ENCODE measurements at regions not wholly inside any gene's neighbourhood (a gene's known extent, or its start where the extent isn't known, plus 50 kb on each side); places are given as distances from the start of the nearest gene placed in this dataset.

DNA sequence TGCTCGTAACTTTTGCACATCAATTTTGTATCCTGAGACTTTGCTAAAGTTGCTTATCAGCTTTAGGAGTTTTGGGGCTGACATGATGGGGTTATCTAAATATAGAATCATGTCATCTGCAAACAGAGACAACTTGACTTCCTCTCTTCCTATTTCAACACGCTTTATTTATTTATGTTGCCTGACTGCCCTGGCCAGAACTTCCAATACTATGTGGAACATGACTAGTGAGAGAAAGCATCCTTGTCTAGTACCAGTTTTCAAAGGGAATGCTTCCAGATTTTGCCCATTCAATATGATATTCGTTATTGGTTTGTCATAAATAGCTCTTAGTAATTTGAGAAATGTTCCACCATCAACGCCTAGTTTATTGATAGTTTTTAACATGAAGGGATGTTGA lies 65.4 kb upstream of the CDH12 start:
- Histone ChIP-seq H4K20me1 (ENCODE audit: control insufficient read depth, insufficient read depth, insufficient read length) (no peaks in the 10 kb centered on the region), H2AK5ac (ENCODE audit: insufficient read length, low read length) (no peak overlapping the region), H3K4me2 (ENCODE audit: insufficient read depth, insufficient read length, low read length) (no peak overlapping the region), H4K8ac (replicated peaks; ENCODE audit: insufficient read length, low read depth, low read length) (no peak overlapping the region), H3K79me1 (ENCODE audit: insufficient read depth, low read depth, low read length, poor library complexity, severe bottlenecking) (no peaks in the 10 kb centered on the region), H2BK15ac (ENCODE audit: low read depth, low read length) (no peak overlapping the region), H3K27ac (ENCODE audit: insufficient read length, low read depth, low read length) (no peak overlapping the region), H3K23ac (ENCODE audit: insufficient read length, low read depth, low read length) (no peak overlapping the region), H4K91ac (ENCODE audit: insufficient read length, low read depth, low read length) (no peak overlapping the region), H3T11ph (ENCODE audit: low read length) (no peak overlapping the region), H2BK5ac (ENCODE audit: insufficient read length, low read length) (no peak overlapping the region), H3K18ac (ENCODE audit: insufficient read length, low read depth, low read length) (no peak overlapping the region), H2BK12ac (ENCODE audit: insufficient read length, low read depth, low read length) (no peak overlapping the region), H3K27me3 (ENCODE audit: insufficient read depth, low read length) (no peaks in the 10 kb centered on the region), H2AFZ (ENCODE audit: low read length) (no peak overlapping the region), H3K9me3 (ENCODE audit: control insufficient read depth, low read depth, low read length) (no peaks in the 10 kb centered on the region), H3K23me2 (ENCODE audit: insufficient read length, low read depth, low read length, poor library complexity, severe bottlenecking) (no peaks in the 10 kb centered on the region), H2BK120ac (ENCODE audit: low read depth, low read length, poor library complexity, severe bottlenecking) (no peak overlapping the region), H3K56ac (ENCODE audit: insufficient read length, low read depth, low read length) (no peak overlapping the region), H3K4me1 (ENCODE audit: insufficient read depth, low read length) (no peaks in the 10 kb centered on the region), H3K79me2 (ENCODE audit: insufficient read depth, low read length) (no peaks in the 10 kb centered on the region), H3K4ac (ENCODE audit: low read depth, low read length) (no peak overlapping the region), H4K5ac (ENCODE audit: insufficient read length, low read depth, low read length) (no peak overlapping the region), H3K14ac (ENCODE audit: insufficient read depth, low read length) (no peak overlapping the region), H2BK20ac (ENCODE audit: low read depth, low read length, poor library complexity, severe bottlenecking) (no peak overlapping the region), H3K9ac (ENCODE audit: extremely low read depth, insufficient read length, low read length) (no peak overlapping the region)
- Mint-ChIP-seq H3K4me3 (no peak overlapping the region), H3K4me1 (peaks cover 0 to 4% of the 10 kb centered on the region in 2 experiments; a peak in 1 of 4 replicates), H3K27ac (no peak overlapping the region), H3K27me3 (ENCODE audit: low read depth) (no peaks in the 10 kb centered on the region), H3K9me3 (peaks cover 2 to 3% of the 10 kb centered on the region in 2 experiments; a peak in 2 of 5 replicates), H3K36me3 (ENCODE audit: insufficient read depth in 1 of 3, low read depth in 3 of 3) (peaks cover 0 to 5% (median 3%) of the 10 kb centered on the region in 3 experiments; a peak in 3 of 7 replicates)
- WGBS (ENCODE audit: extremely low coverage, insufficient read length, low lambda C conversion rate) = no CpG with 5 or more reads among the region's 4 CpGs
- TF ChIP-seq, protein P1, sequence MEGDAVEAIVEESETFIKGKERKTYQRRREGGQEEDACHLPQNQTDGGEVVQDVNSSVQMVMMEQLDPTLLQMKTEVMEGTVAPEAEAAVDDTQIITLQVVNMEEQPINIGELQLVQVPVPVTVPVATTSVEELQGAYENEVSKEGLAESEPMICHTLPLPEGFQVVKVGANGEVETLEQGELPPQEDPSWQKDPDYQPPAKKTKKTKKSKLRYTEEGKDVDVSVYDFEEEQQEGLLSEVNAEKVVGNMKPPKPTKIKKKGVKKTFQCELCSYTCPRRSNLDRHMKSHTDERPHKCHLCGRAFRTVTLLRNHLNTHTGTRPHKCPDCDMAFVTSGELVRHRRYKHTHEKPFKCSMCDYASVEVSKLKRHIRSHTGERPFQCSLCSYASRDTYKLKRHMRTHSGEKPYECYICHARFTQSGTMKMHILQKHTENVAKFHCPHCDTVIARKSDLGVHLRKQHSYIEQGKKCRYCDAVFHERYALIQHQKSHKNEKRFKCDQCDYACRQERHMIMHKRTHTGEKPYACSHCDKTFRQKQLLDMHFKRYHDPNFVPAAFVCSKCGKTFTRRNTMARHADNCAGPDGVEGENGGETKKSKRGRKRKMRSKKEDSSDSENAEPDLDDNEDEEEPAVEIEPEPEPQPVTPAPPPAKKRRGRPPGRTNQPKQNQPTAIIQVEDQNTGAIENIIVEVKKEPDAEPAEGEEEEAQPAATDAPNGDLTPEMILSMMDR (conservative IDR thresholded peaks at IDR 0.05) = no peak
- DNase-seq = no peak

Measured in H9 (cell line).